ENCODE measurements at regions not wholly inside any gene's neighbourhood (a gene's known extent, or its start where the extent isn't known, plus 50 kb on each side); places are given as distances from the start of the nearest gene placed in this dataset.

- TF ChIP-seq POLR2A (IDR thresholded peaks at IDR 0.05; ENCODE audit: low read depth, low read length), result no peak
- TF ChIP-seq POLR2AphosphoS5 (IDR thresholded peaks at IDR 0.05; ENCODE audit: low read depth, low read length), result no peak
These were observed 233.6 kb upstream of the ASCC3 start for GRCh38 chr6:101114703-101115102.
